ENCODE measurements at regions not wholly inside any gene's neighbourhood (a gene's known extent, or its start where the extent isn't known, plus 50 kb on each side); places are given as distances from the start of the nearest gene placed in this dataset.

GRCh38 chr17:64773836-64774761 is 112.0 kb upstream of the SMURF2 start (continued):
- TF ChIP-seq ZNF460 (CRISPR knock-in tag; IDR thresholded peaks at IDR 0.05; ENCODE audit: borderline replicate concordance) (no peak), ZNF800 (CRISPR knock-in tag; IDR thresholded peaks at IDR 0.05) (no peak), FOXM1 (CRISPR knock-in tag; IDR thresholded peaks at IDR 0.05) (no peak), HNF1B (CRISPR knock-in tag; IDR thresholded peaks at IDR 0.05) (peak; percentile 69; the same call in 1 of the 2 replicates), ZNF326 (CRISPR knock-in tag; IDR thresholded peaks at IDR 0.05; ENCODE audit: borderline replicate concordance) (no peak), ELK4 (CRISPR knock-in tag; IDR thresholded peaks at IDR 0.05; ENCODE audit: borderline replicate concordance) (no peak), CCAR2 (optimal IDR thresholded peaks at IDR 0.05; ENCODE audit: low read depth, low read length) (no peak), ZBTB14 (CRISPR knock-in tag; IDR thresholded peaks at IDR 0.05) (no peak), ZSCAN20 (CRISPR knock-in tag; IDR thresholded peaks at IDR 0.05; ENCODE audit: borderline replicate concordance) (no peak), TBL1XR1 (IDR thresholded peaks at IDR 0.05; ENCODE audit: borderline replicate concordance, low read length, partially characterized antibody) (no peak), ZNF225 (CRISPR knock-in tag; IDR thresholded peaks at IDR 0.05) (no peak), ZNF296 (CRISPR knock-in tag; conservative IDR thresholded peaks at IDR 0.05) (no peak; the same call in 1 of the 2 replicates), ZNF841 (CRISPR knock-in tag; IDR thresholded peaks at IDR 0.05; ENCODE audit: borderline replicate concordance) (no peak), ATF7 (IDR thresholded peaks at IDR 0.05) (no peak), ATF7 (CRISPR knock-in tag; IDR thresholded peaks at IDR 0.05) (no peak), MED13 (CRISPR knock-in tag; IDR thresholded peaks at IDR 0.05) (no peak), HOXA9 (CRISPR knock-in tag; IDR thresholded peaks at IDR 0.05; ENCODE audit: borderline replicate concordance) (no peak), CREB3 (CRISPR knock-in tag; IDR thresholded peaks at IDR 0.05) (no peak), DNMT3B (CRISPR knock-in tag; conservative IDR thresholded peaks at IDR 0.05) (no peak; the same call in 1 of the 2 replicates), REL (CRISPR knock-in tag; conservative IDR thresholded peaks at IDR 0.05) (no peak), RFXAP (CRISPR knock-in tag; IDR thresholded peaks at IDR 0.05; ENCODE audit: borderline replicate concordance) (0 out of 2 replicates have a peak, but pooled peaks have one; percentile 59)

Measured in HepG2 (cell line).